Spleen (tissue), 7 donors: ENCODE measurements at regions not wholly inside any gene's neighbourhood (a gene's known extent, or its start where the extent isn't known, plus 50 kb on each side); places are given as distances from the start of the nearest gene placed in this dataset.

Experiments
- POLR2A ChIP-seq, 3 donors: fragments of 450-650 bp; IDR thresholded peaks; one replicate each; pipeline ENCODE4 v1.5.1; 2017; ENCODE audit warnings: antibody characterized with exemption in 3 of 3, mild to moderate bottlenecking in 1 of 3
- POLR2AphosphoS5 ChIP-seq, 3 donors: sonication (generic); formaldehyde crosslinking; IDR thresholded peaks; one replicate each; pipeline ENCODE4 v1.5.1; 2017; ENCODE audit warnings: antibody characterized with exemption in 3 of 3
- TF ChIP-seq, protein P1 (sequence below), 11 experiments: fragments of 200-600 bp in 7 of 11; fragments of 450-650 bp in 4 of 11; sonication (generic) in 4 of 11; IDR thresholded peaks in 8 of 11; conservative IDR thresholded peaks in 3 of 11; 1 replicate in 7 of 11; 2 replicates in 4 of 11; pipeline versions ENCODE4 v1.4.0 to v1.8.0; 2016 to 2021; ENCODE audit warnings: antibody characterized with exemption in 11 of 11, inconsistent platforms in 4 of 11, mild to moderate bottlenecking in 1 of 11
- donor health status: DM: no; HTN: no; CAD: no; lungs with moderate emphysema.
- donor health status: DM: no; HTN: no; CAD: no.
- donor health status: DM: no; HTN: no; CAD: no.

DNA sequence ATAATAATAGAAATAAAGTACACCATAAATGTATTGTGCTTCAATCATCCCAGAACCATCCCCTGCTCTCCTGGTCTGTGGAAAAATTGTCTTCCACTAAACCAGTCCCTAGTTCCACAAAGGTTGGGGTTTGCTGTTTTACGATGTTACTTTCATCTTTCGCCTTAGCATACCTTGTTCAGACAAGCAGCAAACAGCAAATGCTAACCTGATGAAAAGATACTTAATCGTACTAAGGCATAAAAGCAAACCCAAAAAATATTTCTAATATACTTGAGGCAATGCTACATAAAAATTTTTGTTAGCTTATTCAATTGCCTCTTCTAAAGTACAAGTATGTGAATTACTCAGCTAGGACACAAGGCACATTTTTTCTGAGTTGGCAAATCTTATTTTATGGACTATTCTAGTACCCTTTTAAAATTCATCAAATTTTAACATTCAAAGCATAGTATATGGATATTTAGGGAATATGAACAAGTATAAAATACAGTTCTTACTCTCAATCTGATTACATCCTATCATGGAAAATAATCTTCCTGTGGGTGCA lies 97.1 kb upstream of the PLEKHG7 start:
- no peak for TF ChIP-seq POLR2A (IDR thresholded peaks at IDR 0.05)
- TF ChIP-seq, protein P1, sequence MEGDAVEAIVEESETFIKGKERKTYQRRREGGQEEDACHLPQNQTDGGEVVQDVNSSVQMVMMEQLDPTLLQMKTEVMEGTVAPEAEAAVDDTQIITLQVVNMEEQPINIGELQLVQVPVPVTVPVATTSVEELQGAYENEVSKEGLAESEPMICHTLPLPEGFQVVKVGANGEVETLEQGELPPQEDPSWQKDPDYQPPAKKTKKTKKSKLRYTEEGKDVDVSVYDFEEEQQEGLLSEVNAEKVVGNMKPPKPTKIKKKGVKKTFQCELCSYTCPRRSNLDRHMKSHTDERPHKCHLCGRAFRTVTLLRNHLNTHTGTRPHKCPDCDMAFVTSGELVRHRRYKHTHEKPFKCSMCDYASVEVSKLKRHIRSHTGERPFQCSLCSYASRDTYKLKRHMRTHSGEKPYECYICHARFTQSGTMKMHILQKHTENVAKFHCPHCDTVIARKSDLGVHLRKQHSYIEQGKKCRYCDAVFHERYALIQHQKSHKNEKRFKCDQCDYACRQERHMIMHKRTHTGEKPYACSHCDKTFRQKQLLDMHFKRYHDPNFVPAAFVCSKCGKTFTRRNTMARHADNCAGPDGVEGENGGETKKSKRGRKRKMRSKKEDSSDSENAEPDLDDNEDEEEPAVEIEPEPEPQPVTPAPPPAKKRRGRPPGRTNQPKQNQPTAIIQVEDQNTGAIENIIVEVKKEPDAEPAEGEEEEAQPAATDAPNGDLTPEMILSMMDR (IDR thresholded peaks at IDR 0.05 in 8 of 11, conservative IDR thresholded peaks at IDR 0.05 in 3 of 11), result no peak
- TF ChIP-seq POLR2AphosphoS5 (IDR thresholded peaks at IDR 0.05), result no peak
